ENCODE measurements at regions not wholly inside any gene's neighbourhood (a gene's known extent, or its start where the extent isn't known, plus 50 kb on each side); places are given as distances from the start of the nearest gene placed in this dataset.

DNA sequence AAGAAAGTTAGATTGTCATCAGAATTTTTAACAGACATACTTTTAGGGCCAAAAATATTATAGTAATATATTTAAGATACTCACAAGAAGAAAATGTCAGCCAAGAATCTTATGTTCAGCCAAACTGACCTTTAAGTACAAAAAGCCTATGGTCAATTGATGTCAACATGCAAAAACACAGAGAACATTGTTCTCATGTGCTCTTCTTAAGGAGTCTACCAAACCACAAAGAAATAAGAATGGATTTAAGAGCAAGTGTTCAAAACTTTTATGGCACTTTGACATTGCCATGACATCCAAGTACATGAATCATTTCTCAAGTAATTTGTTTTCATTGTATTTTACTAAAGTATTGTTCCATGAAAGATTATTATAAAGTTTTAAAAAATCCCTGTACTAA lies 180.4 kb downstream of the TMEM26 start:
- TF ChIP-seq CTCF (optimal IDR thresholded peaks at IDR 0.05 in 1 of 3, IDR thresholded peaks at IDR 0.05 in 1 of 3, conservative IDR thresholded peaks at IDR 0.05 in 1 of 3; ENCODE audit: extremely low read depth in 1 of 3, insufficient read depth in 2 of 3, low read length in 3 of 3) (no peak), EZH2 (IDR thresholded peaks at IDR 0.05; ENCODE audit: low read length) (no peak)

All from keratinocyte (primary cell).